SH-SY5Y (cell line): ENCODE measurements at regions not wholly inside any gene's neighbourhood (a gene's known extent, or its start where the extent isn't known, plus 50 kb on each side); places are given as distances from the start of the nearest gene placed in this dataset.

Experiments used
- GATA2 ChIP-seq: IDR thresholded peaks from 2 replicates; pipeline ENCODE4 v1.6.1; 2011; ENCODE audit warnings: mild to moderate bottlenecking, low read depth, low read length
- GATA3 ChIP-seq: IDR thresholded peaks from 2 replicates; pipeline ENCODE4 v1.6.1; 2011; ENCODE audit warnings: low read depth, mild to moderate bottlenecking, low read length, moderate library complexity

DNA sequence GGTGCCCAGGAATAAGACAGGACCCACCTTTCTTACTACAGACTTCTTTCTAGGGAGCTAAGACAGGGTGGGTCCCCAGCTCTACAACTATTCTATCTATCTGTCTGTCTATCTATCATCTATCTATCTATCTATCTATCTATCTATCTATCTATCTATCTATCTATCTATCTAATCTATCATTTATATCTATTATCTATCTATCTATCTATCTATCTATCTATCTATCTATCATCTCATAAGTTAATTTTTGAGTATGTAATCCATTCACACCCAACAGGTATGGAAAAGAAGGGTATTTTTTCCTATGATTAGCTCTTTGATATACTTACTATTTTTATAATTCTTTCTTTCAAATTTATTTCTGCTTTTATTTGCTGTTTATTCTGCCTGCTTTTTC is 55.9 kb downstream of the BAMBI start:
- TF ChIP-seq GATA3 (no peak), GATA2 (no peak)
